PFSK-1 (cell line): ENCODE measurements at regions not wholly inside any gene's neighbourhood (a gene's known extent, or its start where the extent isn't known, plus 50 kb on each side); places are given as distances from the start of the nearest gene placed in this dataset.

Experiments used
- FOXP2 ChIP-seq: optimal IDR thresholded peaks from 2 replicates; pipeline ENCODE3; 2011; ENCODE audit warnings: borderline replicate concordance, control low read depth, inconsistent platforms; ENCODE audit not compliant: insufficient read depth; ENCODE audit errors: extremely low read length, extremely low read depth
- POLR2AphosphoS5 ChIP-seq: IDR thresholded peaks from 2 replicates; pipeline ENCODE4 v1.6.1; 2012; ENCODE audit warnings: low read depth, mild to moderate bottlenecking, control low read depth, low read length, moderate library complexity
- SIN3A ChIP-seq: IDR thresholded peaks from 2 replicates; pipeline ENCODE4 v1.6.1; 2012; ENCODE audit warnings: mild to moderate bottlenecking, low read length, moderate library complexity, borderline replicate concordance; ENCODE audit not compliant: insufficient read depth
- TAF1 ChIP-seq: IDR thresholded peaks from 2 replicates; pipeline ENCODE4 v1.6.1; 2012; ENCODE audit warnings: low read length, control low read depth, borderline replicate concordance; ENCODE audit not compliant: insufficient read depth
- TF ChIP-seq, protein P1 (sequence below), 2 experiments: IDR thresholded peaks; 2 replicates each; pipeline versions ENCODE4 v1.6.1 to v1.8.0; 2011 to 2012; ENCODE audit warnings: low read depth in 2 of 2, low read length in 2 of 2, control low read depth in 1 of 2, inconsistent platforms in 1 of 2, mild to moderate bottlenecking in 1 of 2, moderate library complexity in 1 of 2; ENCODE audit not compliant: insufficient read depth in 1 of 2

DNA sequence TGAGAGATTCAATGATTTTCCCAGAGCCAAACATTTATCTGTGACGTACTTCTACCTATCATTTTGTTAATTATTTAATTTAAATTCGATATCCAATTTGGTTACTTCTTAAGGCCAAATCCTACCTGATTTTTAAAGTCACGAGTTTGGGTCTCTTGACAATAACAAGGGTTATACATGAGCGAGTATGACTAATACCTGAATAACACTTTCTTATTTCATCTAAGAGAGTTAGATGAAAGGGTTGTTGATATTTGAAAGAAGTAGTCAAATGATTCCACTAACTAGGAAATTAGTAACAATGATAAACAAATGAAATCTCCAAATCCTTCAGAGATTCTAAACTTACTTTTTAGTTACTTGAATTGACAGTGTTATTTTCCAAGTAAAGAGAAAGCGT is 1086.9 kb downstream of the XPNPEP1 start:
- TF ChIP-seq SIN3A, result no peak
- no peak for TF ChIP-seq POLR2AphosphoS5
- TF ChIP-seq FOXP2, result no peak
- TF ChIP-seq TAF1, result no peak
- TF ChIP-seq, protein P1, sequence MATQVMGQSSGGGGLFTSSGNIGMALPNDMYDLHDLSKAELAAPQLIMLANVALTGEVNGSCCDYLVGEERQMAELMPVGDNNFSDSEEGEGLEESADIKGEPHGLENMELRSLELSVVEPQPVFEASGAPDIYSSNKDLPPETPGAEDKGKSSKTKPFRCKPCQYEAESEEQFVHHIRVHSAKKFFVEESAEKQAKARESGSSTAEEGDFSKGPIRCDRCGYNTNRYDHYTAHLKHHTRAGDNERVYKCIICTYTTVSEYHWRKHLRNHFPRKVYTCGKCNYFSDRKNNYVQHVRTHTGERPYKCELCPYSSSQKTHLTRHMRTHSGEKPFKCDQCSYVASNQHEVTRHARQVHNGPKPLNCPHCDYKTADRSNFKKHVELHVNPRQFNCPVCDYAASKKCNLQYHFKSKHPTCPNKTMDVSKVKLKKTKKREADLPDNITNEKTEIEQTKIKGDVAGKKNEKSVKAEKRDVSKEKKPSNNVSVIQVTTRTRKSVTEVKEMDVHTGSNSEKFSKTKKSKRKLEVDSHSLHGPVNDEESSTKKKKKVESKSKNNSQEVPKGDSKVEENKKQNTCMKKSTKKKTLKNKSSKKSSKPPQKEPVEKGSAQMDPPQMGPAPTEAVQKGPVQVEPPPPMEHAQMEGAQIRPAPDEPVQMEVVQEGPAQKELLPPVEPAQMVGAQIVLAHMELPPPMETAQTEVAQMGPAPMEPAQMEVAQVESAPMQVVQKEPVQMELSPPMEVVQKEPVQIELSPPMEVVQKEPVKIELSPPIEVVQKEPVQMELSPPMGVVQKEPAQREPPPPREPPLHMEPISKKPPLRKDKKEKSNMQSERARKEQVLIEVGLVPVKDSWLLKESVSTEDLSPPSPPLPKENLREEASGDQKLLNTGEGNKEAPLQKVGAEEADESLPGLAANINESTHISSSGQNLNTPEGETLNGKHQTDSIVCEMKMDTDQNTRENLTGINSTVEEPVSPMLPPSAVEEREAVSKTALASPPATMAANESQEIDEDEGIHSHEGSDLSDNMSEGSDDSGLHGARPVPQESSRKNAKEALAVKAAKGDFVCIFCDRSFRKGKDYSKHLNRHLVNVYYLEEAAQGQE (IDR thresholded peaks at IDR 0.05; ENCODE audit: insufficient read depth in 1 of 2, low read depth in 2 of 2, low read length in 2 of 2), result no peak

DNA sequence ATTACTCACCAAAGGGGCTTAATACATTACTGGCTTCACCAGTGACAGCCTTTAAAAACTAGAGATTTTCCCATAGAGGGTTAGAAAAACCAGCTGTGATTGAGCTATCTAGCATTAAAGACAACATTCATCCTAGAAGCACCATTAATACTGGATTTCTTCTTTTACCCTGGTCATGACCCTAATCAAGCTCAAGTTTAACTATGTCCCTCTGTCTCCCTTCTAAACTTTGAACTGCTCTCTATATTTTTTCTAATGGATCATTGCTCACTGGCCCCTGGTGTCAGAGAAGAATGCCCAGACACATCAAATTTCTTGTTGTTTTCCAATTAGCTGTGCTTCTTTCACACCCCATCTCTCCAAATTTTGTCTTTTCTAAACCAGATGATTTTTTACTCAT is 1101.3 kb downstream of the XPNPEP1 start:
- TF ChIP-seq TAF1 (no peak), SIN3A (no peak), POLR2AphosphoS5 (no peak), FOXP2 (no peak)
- TF ChIP-seq, protein P1 (IDR thresholded peaks at IDR 0.05; ENCODE audit: insufficient read depth in 1 of 2, low read depth in 2 of 2, low read length in 2 of 2), result no peak

DNA sequence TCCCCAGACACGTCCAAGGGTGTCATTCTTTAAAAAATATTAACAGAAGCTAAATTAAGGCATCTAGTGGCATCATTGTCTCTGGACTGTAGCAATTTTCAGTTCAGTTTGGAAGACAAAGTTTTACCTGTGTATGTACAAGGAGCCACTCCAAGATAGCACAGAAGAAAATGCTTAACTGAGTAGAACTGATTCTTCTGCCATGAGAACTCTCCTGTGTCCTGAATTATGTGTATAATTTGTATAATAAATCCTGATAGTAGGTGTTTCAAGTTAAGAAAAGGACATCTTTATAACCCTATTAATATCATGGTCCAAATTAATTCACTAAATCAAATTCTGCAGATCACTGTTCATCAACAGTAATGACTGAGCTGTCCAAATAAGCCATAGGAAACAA is 1104.0 kb downstream of the XPNPEP1 start:
- TF ChIP-seq SIN3A (no peak), POLR2AphosphoS5 (no peak), TAF1 (no peak), FOXP2 (no peak)
- TF ChIP-seq, protein P1 (IDR thresholded peaks at IDR 0.05; ENCODE audit: insufficient read depth in 1 of 2, low read depth in 2 of 2, low read length in 2 of 2), result no peak

DNA sequence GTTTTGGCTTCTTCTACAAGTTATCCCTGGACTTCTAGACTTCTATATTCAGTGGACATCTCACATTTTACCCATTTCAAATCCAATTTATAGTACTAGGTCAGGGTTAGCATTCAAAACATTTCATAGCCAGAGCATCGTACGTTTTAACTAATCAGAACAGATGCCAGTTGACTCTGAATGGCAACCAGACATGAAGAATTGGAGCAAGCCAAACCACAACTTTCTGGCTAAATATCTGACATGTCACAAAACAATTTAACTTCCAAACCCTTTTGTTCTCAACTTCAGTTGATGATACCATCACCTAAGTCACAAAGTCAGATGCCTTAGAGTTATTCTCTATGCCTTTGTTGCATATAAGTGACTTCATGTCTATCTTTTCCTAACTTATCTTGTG is 1105.7 kb downstream of the XPNPEP1 start:
- TF ChIP-seq TAF1 (no peak), SIN3A (no peak), FOXP2 (no peak), POLR2AphosphoS5 (no peak)
- TF ChIP-seq, protein P1 (IDR thresholded peaks at IDR 0.05; ENCODE audit: insufficient read depth in 1 of 2, low read depth in 2 of 2, low read length in 2 of 2), result no peak

DNA sequence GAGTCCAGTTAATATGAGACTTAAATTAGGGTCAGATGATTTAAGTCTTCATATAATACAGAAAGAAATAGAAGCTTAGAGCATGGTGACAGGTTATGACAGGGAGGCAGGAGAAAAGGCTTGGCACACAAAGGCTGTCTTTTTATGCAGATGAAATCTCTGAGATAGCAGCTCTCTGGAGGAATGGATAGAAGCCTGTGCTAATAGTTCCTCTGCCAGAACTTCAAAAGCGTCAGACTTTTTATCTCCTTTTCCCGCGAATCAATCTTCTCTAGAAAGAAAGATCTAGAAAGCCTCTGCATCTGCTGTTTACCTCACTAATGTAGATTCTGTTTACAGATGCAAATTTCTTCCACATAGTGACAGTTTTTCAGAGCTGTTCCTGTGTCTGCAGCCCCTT is 1106.2 kb downstream of the XPNPEP1 start:
- no peak for TF ChIP-seq TAF1
- no peak for TF ChIP-seq SIN3A
- TF ChIP-seq, protein P1 (IDR thresholded peaks at IDR 0.05; ENCODE audit: insufficient read depth in 1 of 2, low read depth in 2 of 2, low read length in 2 of 2), result no peak
- TF ChIP-seq POLR2AphosphoS5, result no peak
- no peak for TF ChIP-seq FOXP2
